MCF 10A (cell line): ENCODE measurements at regions not wholly inside any gene's neighbourhood (a gene's known extent, or its start where the extent isn't known, plus 50 kb on each side); places are given as distances from the start of the nearest gene placed in this dataset.
A peak's percentile ranks its signal among the peaks of the same experiment; 100 is the strongest.

ENCODE experiments used
- BruUV-seq: library from RNA; stranded (reverse); fragments of 400-500 nt; replicated peaks from 2 replicates; lab custom pipeline; 2021; lab: Mats Ljungman, UMichigan
- CTCF ChIA-PET: fragments of 300-600 bp; sonication (Branson Sonifier 250); formaldehyde crosslinking; extraction: SDS; loops from one replicate; lab custom pipeline; 2021; ENCODE audit warnings: antibody characterized with exemption, inconsistent platforms; lab: Yijun Ruan, JAX
- POLR2A ChIA-PET: fragments of 300-600, 350-650 bp; sonication (Branson Sonifier 250); formaldehyde crosslinking; extraction: SDS; loops from one replicate; lab custom pipeline; 2020; ENCODE audit warnings: antibody characterized with exemption, inconsistent platforms; lab: Yijun Ruan, JAX
- DNase-seq: peaks from one replicate; pipeline ENCODE4 v3.0.0-alpha.2; 2018; ENCODE audit not compliant: unreplicated experiment
- H3K27ac Mint-ChIP-seq: one replicate; pipeline ENCODE4 v1.8.0; 2022; ENCODE audit warnings: mild to moderate bottlenecking, low read depth, mixed read lengths; ENCODE audit not compliant: unreplicated experiment
- H3K27me3 Mint-ChIP-seq: one replicate; pipeline ENCODE4 v1.8.0; 2022; ENCODE audit warnings: mixed read lengths; ENCODE audit not compliant: insufficient read depth, unreplicated experiment
- H3K36me3 Mint-ChIP-seq: one replicate; pipeline ENCODE4 v1.8.0; 2022; ENCODE audit warnings: mild to moderate bottlenecking, moderate library complexity, mixed read lengths; ENCODE audit not compliant: insufficient read depth, unreplicated experiment
- H3K4me1 Mint-ChIP-seq: one replicate; pipeline ENCODE4 v1.8.0; 2022; ENCODE audit warnings: mixed read lengths; ENCODE audit not compliant: insufficient read depth, unreplicated experiment
- H3K4me3 Mint-ChIP-seq: one replicate; pipeline ENCODE4 v1.8.0; 2022; ENCODE audit warnings: mild to moderate bottlenecking, moderate library complexity, mixed read lengths; ENCODE audit not compliant: unreplicated experiment
- H3K9me3 Mint-ChIP-seq: one replicate; pipeline ENCODE4 v1.8.0; 2022; ENCODE audit warnings: mixed read lengths; ENCODE audit not compliant: unreplicated experiment
- CTCF ChIP-seq: fragments of 200-600 bp; IDR thresholded peaks from one replicate; pipeline ENCODE4 v1.8.0; 2022; ENCODE audit warnings: antibody characterized with exemption, mild to moderate bottlenecking; ENCODE audit not compliant: unreplicated experiment
- intact Hi-C: fragments of 100-400 bp; cut with micrococcal nuclease; formaldehyde crosslinking; loops from 2 replicates; pipeline ENCODE4 v1.14.1; 2022

GRCh38 chr6:113693851-113694250 lies 163.3 kb upstream of the MARCKS start:
- Mint-ChIP-seq H3K36me3 (no peaks in the 10 kb centered on the region), H3K9me3 (no peaks in the 10 kb centered on the region), H3K4me1 (peaks cover 38% of the 10 kb centered on the region), H3K27me3 (no peaks in the 10 kb centered on the region), H3K4me3 (no peak overlapping the region), H3K27ac (peak overlapping the region; percentile 65)
- DNase-seq: no peak
- no peak for TF ChIP-seq CTCF
- POLR2A ChIA-PET: no interaction called here
- no TSS peak for BruUV-seq
- intact Hi-C loops: loop anchor here (5.0 to 10.0 kb wide), 2 partner anchors 62 to 71 kb away; no protein-coding TSS in a partner anchor
- CTCF ChIA-PET: interaction anchor here (0.7 to 1.1 kb wide), 3 partner anchors 165 to 1322 kb away, joined by 3 to 4 read pairs (median 3); no protein-coding TSS in a partner anchor

GRCh38 chr6:113694278-113695077 lies 162.7 kb upstream of the MARCKS start:
- no peaks in the 10 kb centered on the region for H3K27me3 Mint-ChIP-seq
- no peaks in the 10 kb centered on the region for H3K36me3 Mint-ChIP-seq
- intact Hi-C loops: loop anchor here (5.0 to 10.0 kb wide), 2 partner anchors 62 to 70 kb away; no protein-coding TSS in a partner anchor
- ChIA-PET POLR2A (interaction anchor here (0.6 to 1.6 kb wide), 2 partner anchors 63 to 620 kb away, joined by 3 to 5 read pairs; no protein-coding TSS in a partner anchor), CTCF (interaction anchor here (0.7 kb wide), 3 partner anchors 278 to 1323 kb away, joined by 3 to 4 read pairs (median 3); no protein-coding TSS in a partner anchor)
- BruUV-seq: no TSS peak
- no peaks in the 10 kb centered on the region for H3K9me3 Mint-ChIP-seq
- H3K27ac Mint-ChIP-seq: peak overlapping the region; percentile 65
- DNase-seq: peak; percentile 71
- H3K4me1 Mint-ChIP-seq: peaks cover 41% of the 10 kb centered on the region
- no peak overlapping the region for H3K4me3 Mint-ChIP-seq
- TF ChIP-seq CTCF: no peak

GRCh38 chr6:113695516-113695915 lies 161.6 kb upstream of the MARCKS start:
- Mint-ChIP-seq H3K4me1 (peaks cover 38% of the 10 kb centered on the region), H3K27ac (no peak overlapping the region), H3K9me3 (no peaks in the 10 kb centered on the region), H3K4me3 (no peak overlapping the region), H3K27me3 (no peaks in the 10 kb centered on the region), H3K36me3 (no peaks in the 10 kb centered on the region)
- CTCF ChIA-PET: interaction anchor here (1.1 kb wide), 1 partner anchor 163 kb away, joined by 3 read pairs; no protein-coding TSS in a partner anchor
- TF ChIP-seq CTCF: no peak
- DNase-seq: peak; percentile 57
- POLR2A ChIA-PET: interaction anchor here (0.6 to 1.6 kb wide), 6 partner anchors 46 to 278 kb away, joined by 3 to 6 read pairs (median 4); no protein-coding TSS in a partner anchor
- BruUV-seq: no TSS peak
- intact Hi-C loops: loop anchor here (10.0 kb wide), 1 partner anchor 69 kb away; no protein-coding TSS in a partner anchor

GRCh38 chr6:113696960-113697359 lies 160.2 kb upstream of the MARCKS start:
- H3K27ac Mint-ChIP-seq: no peak overlapping the region
- H3K36me3 Mint-ChIP-seq: no peaks in the 10 kb centered on the region
- intact Hi-C loops: loop anchor here (10.0 kb wide), 1 partner anchor 68 kb away; no protein-coding TSS in a partner anchor
- no peak for TF ChIP-seq CTCF
- no TSS peak for BruUV-seq
- POLR2A ChIA-PET: no interaction called here
- H3K9me3 Mint-ChIP-seq: no peaks in the 10 kb centered on the region
- DNase-seq: peak; percentile 28
- H3K27me3 Mint-ChIP-seq: no peaks in the 10 kb centered on the region
- no peak overlapping the region for H3K4me3 Mint-ChIP-seq
- CTCF ChIA-PET: no interaction called here
- H3K4me1 Mint-ChIP-seq: peaks cover 34% of the 10 kb centered on the region
